Tibial nerve (tissue), 4 donors: ENCODE measurements at regions not wholly inside any gene's neighbourhood (a gene's known extent, or its start where the extent isn't known, plus 50 kb on each side); places are given as distances from the start of the nearest gene placed in this dataset.

Experiments used
- DNase-seq, 2 donors: peaks; one replicate each; pipeline ENCODE4 v3.0.0-alpha.2; 2019; ENCODE audit warnings: low spot score in 2 of 2
- H3K27ac ChIP-seq, 4 donors: fragments of 200-600 bp; sonication (generic) in 3 of 4; one replicate each; pipeline ENCODE4 v1.5.1; 2017 to 2019; ENCODE audit warnings: mild to moderate bottlenecking in 1 of 4
- H3K27me3 ChIP-seq, 2 donors: fragments of 200-600 bp; sonication (generic) in 1 of 2; one replicate each; pipeline versions ENCODE4 v1.5.1 to v1.6.0; 2017 to 2019
- H3K36me3 ChIP-seq, 3 donors: fragments of 200-600 bp; sonication (generic); one replicate each; pipeline ENCODE4 v1.5.1; 2018 to 2019
- H3K4me1 ChIP-seq, 4 donors: fragments of 200-600 bp; sonication (generic) in 3 of 4; one replicate each; pipeline ENCODE4 v1.5.1; 2017 to 2019
- H3K4me3 ChIP-seq, 4 donors: fragments of 200-600 bp; sonication (generic) in 3 of 4; one replicate each; pipeline ENCODE4 v1.5.1; 2017 to 2019; ENCODE audit warnings: mild to moderate bottlenecking in 1 of 4, moderate library complexity in 1 of 4
- H3K9me3 ChIP-seq, 4 donors: fragments of 200-600 bp; sonication (generic) in 3 of 4; one replicate each; pipeline ENCODE4 v1.5.1; 2017 to 2019
- CTCF ChIP-seq, 5 experiments: fragments of 200-600 bp in 3 of 5; fragments of 450-650 bp in 2 of 5; sonication (generic) in 3 of 5; IDR thresholded peaks; one replicate each; pipeline ENCODE4 v1.5.1; 2016 to 2019; ENCODE audit warnings: antibody characterized with exemption in 5 of 5, mild to moderate bottlenecking in 3 of 5, moderate library complexity in 2 of 5
- EP300 ChIP-seq, 2 donors: sonication (generic); formaldehyde crosslinking; IDR thresholded peaks; one replicate each; pipeline ENCODE4 v1.6.1; 2017; ENCODE audit warnings: antibody characterized with exemption in 2 of 2, mild to moderate bottlenecking in 1 of 2
- POLR2A ChIP-seq, 2 donors: fragments of 450-650 bp; IDR thresholded peaks; one replicate each; pipeline ENCODE4 v1.6.1; 2017; ENCODE audit warnings: antibody characterized with exemption in 2 of 2, mild to moderate bottlenecking in 2 of 2, moderate library complexity in 2 of 2
- whole genome bisulfite sequencing, 2 donors: methylation state at CpG; one replicate each; pipeline ENCODE4 v1.1.5; 2018; 5-methylcytosine and 5-hydroxymethylcytosine counted together

GRCh38 chr13:111844222-111844671 is 222.7 kb upstream of the SOX1 start:
- peaks cover 0 to 21% of the 10 kb centered on the region in 2 donors for H3K27me3 ChIP-seq
- peaks cover 0 to 11% (median 0%) of the 10 kb centered on the region in 4 donors for H3K4me1 ChIP-seq
- no peak overlapping the region for H3K4me3 ChIP-seq
- no peaks in the 10 kb centered on the region for H3K36me3 ChIP-seq
- TF ChIP-seq EP300 (IDR thresholded peaks at IDR 0.05), result no peak
- TF ChIP-seq POLR2A (IDR thresholded peaks at IDR 0.05), result no peak
- no peak for TF ChIP-seq CTCF (IDR thresholded peaks at IDR 0.05)
- no peak overlapping the region for H3K27ac ChIP-seq
- WGBS, 2 donors, result 96 to 97% methylated on average over 22 to 27 of the region's 28 CpGs
- peaks cover 0 to 12% (median 0%) of the 10 kb centered on the region in 4 donors for H3K9me3 ChIP-seq
- DNase-seq, result no peak

GRCh38 chr13:111844682-111845081 is 222.3 kb upstream of the SOX1 start:
- H3K9me3 ChIP-seq, result peaks cover 0 to 12% (median 0%) of the 10 kb centered on the region in 4 donors
- H3K36me3 ChIP-seq, result no peaks in the 10 kb centered on the region
- TF ChIP-seq EP300 (IDR thresholded peaks at IDR 0.05), result no peak
- no peak for TF ChIP-seq CTCF (IDR thresholded peaks at IDR 0.05)
- no peak for TF ChIP-seq POLR2A (IDR thresholded peaks at IDR 0.05)
- H3K4me1 ChIP-seq, result peaks cover 0 to 11% (median 0%) of the 10 kb centered on the region in 4 donors
- 93 to 98% methylated on average over 7 to 13 of the region's 20 CpGs for WGBS, 2 donors
- peaks cover 0 to 21% of the 10 kb centered on the region in 2 donors for H3K27me3 ChIP-seq
- H3K4me3 ChIP-seq, result no peak overlapping the region
- DNase-seq, result no peak
- H3K27ac ChIP-seq, result no peak overlapping the region

GRCh38 chr13:111845621-111846351 is 221.2 kb upstream of the SOX1 start:
- TF ChIP-seq CTCF (IDR thresholded peaks at IDR 0.05), result no peak
- TF ChIP-seq EP300 (IDR thresholded peaks at IDR 0.05), result no peak
- 21 to 22% methylated on average over 28 to 29 of the region's 29 CpGs for WGBS, 2 donors
- DNase-seq, result no peak

GRCh38 chr13:111846391-111847159 is 220.4 kb upstream of the SOX1 start:
- no peaks in the 10 kb centered on the region for H3K36me3 ChIP-seq
- H3K4me3 ChIP-seq, result no peak overlapping the region
- peaks cover 0 to 21% of the 10 kb centered on the region in 2 donors for H3K27me3 ChIP-seq
- 31 to 35% methylated on average over 14 of the region's 14 CpGs for WGBS, 2 donors
- H3K9me3 ChIP-seq, result peaks cover 0 to 12% (median 0%) of the 10 kb centered on the region in 4 donors
- H3K4me1 ChIP-seq, result peaks cover 0 to 11% (median 0%) of the 10 kb centered on the region in 4 donors
- no peak overlapping the region for H3K27ac ChIP-seq
- no peak for TF ChIP-seq POLR2A (IDR thresholded peaks at IDR 0.05)
- no peak for TF ChIP-seq EP300 (IDR thresholded peaks at IDR 0.05)
- no peak for TF ChIP-seq CTCF (IDR thresholded peaks at IDR 0.05)
- no peak for DNase-seq

More at GRCh38 chr13:111845621-111846351, 221.2 kb upstream of the SOX1 start:
- H3K27me3 ChIP-seq, result peaks cover 0 to 21% of the 10 kb centered on the region in 2 donors
- no peaks in the 10 kb centered on the region for H3K36me3 ChIP-seq
- no peak overlapping the region for H3K27ac ChIP-seq
- H3K4me1 ChIP-seq, result peaks cover 0 to 11% (median 0%) of the 10 kb centered on the region in 4 donors
- no peak overlapping the region for H3K4me3 ChIP-seq
- H3K9me3 ChIP-seq, result peaks cover 0 to 12% (median 0%) of the 10 kb centered on the region in 4 donors

- H3K27me3 ChIP-seq, result peaks cover 0 to 21% of the 10 kb centered on the region in 2 donors
- no peak overlapping the region for H3K27ac ChIP-seq
- TF ChIP-seq EP300 (IDR thresholded peaks at IDR 0.05) (no peak), POLR2A (IDR thresholded peaks at IDR 0.05) (no peak), CTCF (IDR thresholded peaks at IDR 0.05) (no peak)
- 95 to 97% methylated on average over 3 of the region's 3 CpGs for WGBS, 2 donors
- peaks cover 0 to 12% (median 0%) of the 10 kb centered on the region in 4 donors for H3K9me3 ChIP-seq
- no peak for DNase-seq
- H3K36me3 ChIP-seq, result no peaks in the 10 kb centered on the region
- H3K4me3 ChIP-seq, result no peak overlapping the region
- H3K4me1 ChIP-seq, result peaks cover 0 to 11% (median 0%) of the 10 kb centered on the region in 4 donors
These were observed 219.0 kb upstream of the SOX1 start for GRCh38 chr13:111847964-111848363.
